ENCODE measurements at regions not wholly inside any gene's neighbourhood (a gene's known extent, or its start where the extent isn't known, plus 50 kb on each side); places are given as distances from the start of the nearest gene placed in this dataset.

GRCh38 chr14:42736408-42736807 is 1129.7 kb downstream of the LRFN5 start (continued):
- no peak for TF ChIP-seq ZNF404 (tag by site-specific recombination; IDR thresholded peaks at IDR 0.05)
- no peak for TF ChIP-seq ZNF76 (tag by site-specific recombination; IDR thresholded peaks at IDR 0.05; ENCODE audit: borderline replicate concordance, low read depth)
- TF ChIP-seq MYNN (tag by site-specific recombination; IDR thresholded peaks at IDR 0.05; ENCODE audit: borderline replicate concordance): no peak

- CTCF ChIA-PET: no interaction called here
- POLR2A ChIA-PET: no interaction called here
- Histone ChIP-seq H3K4me1 (ENCODE audit: control insufficient read depth, insufficient read depth, low read length) (no peaks in the 10 kb centered on the region), H3K4me3 (ENCODE audit: low read depth, low read length) (no peak overlapping the region), H3K27ac (ENCODE audit: extremely low read depth, low read depth, low read length) (no peak overlapping the region), H3K9me3 (ENCODE audit: control insufficient read depth, insufficient read depth, low read depth, low read length) (no peaks in the 10 kb centered on the region), H3K36me3 (ENCODE audit: control insufficient read depth in 2 of 2, insufficient read depth in 1 of 2, low read length in 2 of 2) (no peaks in the 10 kb centered on the region)
- no peak for TF ChIP-seq ZBTB44 (tag by site-specific recombination; IDR thresholded peaks at IDR 0.05)
Observed at GRCh38 chr14:42734041-42734440, 1127.4 kb downstream of the LRFN5 start.

GRCh38 chr14:42732005-42732404 is 1125.3 kb downstream of the LRFN5 start:
- POLR2A ChIA-PET: no interaction called here
- no peak overlapping the region for H3K27ac ChIP-seq (ENCODE audit: extremely low read depth, low read depth, low read length)
- TF ChIP-seq SETDB1 (IDR thresholded peaks at IDR 0.05; ENCODE audit: insufficient read length, low read length): no peak
- TF ChIP-seq ZNF274 (IDR thresholded peaks at IDR 0.05; ENCODE audit: low read length): no peak
- no peak for TF ChIP-seq ZNF274 (tag by site-specific recombination; IDR thresholded peaks at IDR 0.05; ENCODE audit: borderline replicate concordance)
- TF ChIP-seq ZNF174 (tag by site-specific recombination; IDR thresholded peaks at IDR 0.05): no peak
- TF ChIP-seq KLF16 (tag by site-specific recombination; IDR thresholded peaks at IDR 0.05): no peak
- TF ChIP-seq, protein P1, sequence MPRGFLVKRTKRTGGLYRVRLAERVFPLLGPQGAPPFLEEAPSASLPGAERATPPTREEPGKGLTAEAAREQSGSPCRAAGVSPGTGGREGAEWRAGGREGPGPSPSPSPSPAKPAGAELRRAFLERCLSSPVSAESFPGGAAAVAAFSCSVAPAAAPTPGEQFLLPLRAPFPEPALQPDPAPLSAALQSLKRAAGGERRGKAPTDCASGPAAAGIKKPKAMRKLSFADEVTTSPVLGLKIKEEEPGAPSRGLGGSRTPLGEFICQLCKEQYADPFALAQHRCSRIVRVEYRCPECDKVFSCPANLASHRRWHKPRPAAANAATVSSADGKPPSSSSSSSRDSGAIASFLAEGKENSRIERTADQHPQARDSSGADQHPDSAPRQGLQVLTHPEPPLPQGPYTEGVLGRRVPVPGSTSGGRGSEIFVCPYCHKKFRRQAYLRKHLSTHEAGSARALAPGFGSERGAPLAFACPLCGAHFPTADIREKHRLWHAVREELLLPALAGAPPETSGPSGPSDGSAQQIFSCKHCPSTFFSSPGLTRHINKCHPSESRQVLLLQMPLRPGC (tag by site-specific recombination; IDR thresholded peaks at IDR 0.05): no peak
- no peak for TF ChIP-seq ZNF221 (tag by site-specific recombination; IDR thresholded peaks at IDR 0.05; ENCODE audit: borderline replicate concordance)
- TF ChIP-seq, protein P2, sequence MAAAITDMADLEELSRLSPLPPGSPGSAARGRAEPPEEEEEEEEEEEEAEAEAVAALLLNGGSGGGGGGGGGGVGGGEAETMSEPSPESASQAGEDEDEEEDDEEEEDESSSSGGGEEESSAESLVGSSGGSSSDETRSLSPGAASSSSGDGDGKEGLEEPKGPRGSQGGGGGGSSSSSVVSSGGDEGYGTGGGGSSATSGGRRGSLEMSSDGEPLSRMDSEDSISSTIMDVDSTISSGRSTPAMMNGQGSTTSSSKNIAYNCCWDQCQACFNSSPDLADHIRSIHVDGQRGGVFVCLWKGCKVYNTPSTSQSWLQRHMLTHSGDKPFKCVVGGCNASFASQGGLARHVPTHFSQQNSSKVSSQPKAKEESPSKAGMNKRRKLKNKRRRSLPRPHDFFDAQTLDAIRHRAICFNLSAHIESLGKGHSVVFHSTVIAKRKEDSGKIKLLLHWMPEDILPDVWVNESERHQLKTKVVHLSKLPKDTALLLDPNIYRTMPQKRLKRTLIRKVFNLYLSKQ (tag by site-specific recombination; IDR thresholded peaks at IDR 0.05; ENCODE audit: borderline replicate concordance): no peak
- no peak for TF ChIP-seq ZNF501 (tag by site-specific recombination; IDR thresholded peaks at IDR 0.05)
- TF ChIP-seq ZBTB21 (tag by site-specific recombination; IDR thresholded peaks at IDR 0.05): no peak
- TF ChIP-seq ZBTB11 (tag by site-specific recombination; conservative IDR thresholded peaks at IDR 0.05; ENCODE audit: low read depth): no peak
- TF ChIP-seq ZNF114 (tag by site-specific recombination; IDR thresholded peaks at IDR 0.05): no peak
- no peak for TF ChIP-seq ZNF426 (tag by site-specific recombination; IDR thresholded peaks at IDR 0.05)
- TF ChIP-seq SALL2 (tag by site-specific recombination; IDR thresholded peaks at IDR 0.05; ENCODE audit: borderline replicate concordance): no peak
- TF ChIP-seq ZNF654 (tag by site-specific recombination; IDR thresholded peaks at IDR 0.05; ENCODE audit: low read depth): no peak
- no peak for TF ChIP-seq ZBTB20 (tag by site-specific recombination; IDR thresholded peaks at IDR 0.05)
- TF ChIP-seq ZNF311 (tag by site-specific recombination; IDR thresholded peaks at IDR 0.05; ENCODE audit: borderline replicate concordance): no peak
- no peak for TF ChIP-seq ZNF529 (tag by site-specific recombination; IDR thresholded peaks at IDR 0.05; ENCODE audit: insufficient replicate concordance)
- TF ChIP-seq, protein P3, sequence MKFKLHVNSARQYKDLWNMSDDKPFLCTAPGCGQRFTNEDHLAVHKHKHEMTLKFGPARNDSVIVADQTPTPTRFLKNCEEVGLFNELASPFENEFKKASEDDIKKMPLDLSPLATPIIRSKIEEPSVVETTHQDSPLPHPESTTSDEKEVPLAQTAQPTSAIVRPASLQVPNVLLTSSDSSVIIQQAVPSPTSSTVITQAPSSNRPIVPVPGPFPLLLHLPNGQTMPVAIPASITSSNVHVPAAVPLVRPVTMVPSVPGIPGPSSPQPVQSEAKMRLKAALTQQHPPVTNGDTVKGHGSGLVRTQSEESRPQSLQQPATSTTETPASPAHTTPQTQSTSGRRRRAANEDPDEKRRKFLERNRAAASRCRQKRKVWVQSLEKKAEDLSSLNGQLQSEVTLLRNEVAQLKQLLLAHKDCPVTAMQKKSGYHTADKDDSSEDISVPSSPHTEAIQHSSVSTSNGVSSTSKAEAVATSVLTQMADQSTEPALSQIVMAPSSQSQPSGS (tag by site-specific recombination; IDR thresholded peaks at IDR 0.05; ENCODE audit: low read depth): no peak
- no peak for TF ChIP-seq ZNF830 (tag by site-specific recombination; IDR thresholded peaks at IDR 0.05; ENCODE audit: low read depth)
- no peak for TF ChIP-seq ZNF366 (tag by site-specific recombination; conservative IDR thresholded peaks at IDR 0.05)
- H3K36me3 ChIP-seq (ENCODE audit: control insufficient read depth in 2 of 2, insufficient read depth in 1 of 2, low read length in 2 of 2): no peaks in the 10 kb centered on the region
- CTCF ChIA-PET: no interaction called here
- no peaks in the 10 kb centered on the region for H3K9me3 ChIP-seq (ENCODE audit: control insufficient read depth, insufficient read depth, low read depth, low read length)
- no peak overlapping the region for H3K4me3 ChIP-seq (ENCODE audit: low read depth, low read length)
- no peaks in the 10 kb centered on the region for H3K4me1 ChIP-seq (ENCODE audit: control insufficient read depth, insufficient read depth, low read length)

Measured in HEK293 (cell line).